ENCODE measurements at regions not wholly inside any gene's neighbourhood (a gene's known extent, or its start where the extent isn't known, plus 50 kb on each side); places are given as distances from the start of the nearest gene placed in this dataset.

DNA sequence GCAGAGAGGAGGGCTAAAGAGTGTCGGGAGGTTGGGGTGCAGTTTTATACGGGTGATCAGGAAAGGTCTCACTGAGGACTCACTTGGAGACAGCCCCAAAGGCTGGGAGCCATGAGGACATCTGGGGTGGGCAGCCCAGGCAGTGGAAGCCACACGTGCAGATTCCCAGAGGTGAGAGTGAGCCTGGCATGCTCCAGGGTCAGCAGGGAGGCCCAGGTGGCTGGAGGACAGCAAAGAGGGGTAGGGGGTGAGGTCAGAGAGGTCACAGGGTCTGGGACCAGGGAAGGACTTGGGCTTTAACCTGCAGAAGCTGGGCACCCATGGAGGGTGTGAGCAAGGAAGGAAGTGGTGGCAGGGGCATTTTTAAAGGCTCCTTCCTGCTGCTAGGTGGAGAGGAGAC is 481.7 kb downstream of the MATN1 start:
- TF ChIP-seq POLR2A (IDR thresholded peaks at IDR 0.05) (no peak), POLR2AphosphoS5 (IDR thresholded peaks at IDR 0.05) (no peak)
- TF ChIP-seq, protein P1, sequence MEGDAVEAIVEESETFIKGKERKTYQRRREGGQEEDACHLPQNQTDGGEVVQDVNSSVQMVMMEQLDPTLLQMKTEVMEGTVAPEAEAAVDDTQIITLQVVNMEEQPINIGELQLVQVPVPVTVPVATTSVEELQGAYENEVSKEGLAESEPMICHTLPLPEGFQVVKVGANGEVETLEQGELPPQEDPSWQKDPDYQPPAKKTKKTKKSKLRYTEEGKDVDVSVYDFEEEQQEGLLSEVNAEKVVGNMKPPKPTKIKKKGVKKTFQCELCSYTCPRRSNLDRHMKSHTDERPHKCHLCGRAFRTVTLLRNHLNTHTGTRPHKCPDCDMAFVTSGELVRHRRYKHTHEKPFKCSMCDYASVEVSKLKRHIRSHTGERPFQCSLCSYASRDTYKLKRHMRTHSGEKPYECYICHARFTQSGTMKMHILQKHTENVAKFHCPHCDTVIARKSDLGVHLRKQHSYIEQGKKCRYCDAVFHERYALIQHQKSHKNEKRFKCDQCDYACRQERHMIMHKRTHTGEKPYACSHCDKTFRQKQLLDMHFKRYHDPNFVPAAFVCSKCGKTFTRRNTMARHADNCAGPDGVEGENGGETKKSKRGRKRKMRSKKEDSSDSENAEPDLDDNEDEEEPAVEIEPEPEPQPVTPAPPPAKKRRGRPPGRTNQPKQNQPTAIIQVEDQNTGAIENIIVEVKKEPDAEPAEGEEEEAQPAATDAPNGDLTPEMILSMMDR (IDR thresholded peaks at IDR 0.05 in 8 of 11, conservative IDR thresholded peaks at IDR 0.05 in 3 of 11), result no peak

All from spleen (tissue), 7 donors.